H9 (cell line): ENCODE measurements at regions not wholly inside any gene's neighbourhood (a gene's known extent, or its start where the extent isn't known, plus 50 kb on each side); places are given as distances from the start of the nearest gene placed in this dataset.

Experiments
- DNase-seq: peaks from one replicate; pipeline ENCODE4 v3.0.0-alpha.2; 2017
- H2AFZ ChIP-seq: one replicate; pipeline ENCODE4 v1.6.1; 2013; ENCODE audit warnings: mild to moderate bottlenecking, low read length, control low read depth, moderate library complexity
- H2AK5ac ChIP-seq: 2 replicates; pipeline ENCODE4 v1.6.1; 2013; ENCODE audit warnings: low read length, control low read depth, mixed read lengths; ENCODE audit not compliant: insufficient read length
- H2BK120ac ChIP-seq: one replicate; pipeline ENCODE4 v1.6.1; 2013; ENCODE audit warnings: low read depth, mild to moderate bottlenecking, low read length, control low read depth, inconsistent platforms; ENCODE audit not compliant: poor library complexity, severe bottlenecking
- H2BK12ac ChIP-seq: 2 replicates; pipeline ENCODE4 v1.6.1; 2013; ENCODE audit warnings: low read length, control low read depth, mixed read lengths, low read depth; ENCODE audit not compliant: insufficient read length
- H2BK15ac ChIP-seq: 2 replicates; pipeline ENCODE4 v1.6.1; 2013; ENCODE audit warnings: low read depth, low read length, control low read depth
- H2BK20ac ChIP-seq: one replicate; pipeline ENCODE4 v1.6.1; 2013; ENCODE audit warnings: low read depth, mild to moderate bottlenecking, low read length, control low read depth, inconsistent platforms; ENCODE audit not compliant: poor library complexity, severe bottlenecking
- H2BK5ac ChIP-seq: 2 replicates; pipeline ENCODE4 v1.6.1; 2013; ENCODE audit warnings: low read length, control low read depth, mixed read lengths; ENCODE audit not compliant: insufficient read length
- H3K14ac ChIP-seq: 2 replicates; pipeline ENCODE4 v1.6.1; 2013; ENCODE audit warnings: low read length, control low read depth; ENCODE audit not compliant: insufficient read depth
- H3K18ac ChIP-seq: 2 replicates; pipeline ENCODE4 v1.6.1; 2013; ENCODE audit warnings: low read depth, mild to moderate bottlenecking, mixed read lengths, low read length, control low read depth; ENCODE audit not compliant: insufficient read length
- H3K23ac ChIP-seq: 2 replicates; pipeline ENCODE4 v1.6.1; 2013; ENCODE audit warnings: low read length, control low read depth, mixed read lengths, low read depth; ENCODE audit not compliant: insufficient read length
- H3K23me2 ChIP-seq: 2 replicates; pipeline ENCODE4 v1.6.1; 2013; ENCODE audit warnings: low read depth, mild to moderate bottlenecking, mixed read lengths, low read length, control low read depth; ENCODE audit not compliant: insufficient read length, poor library complexity, severe bottlenecking
- H3K27ac ChIP-seq: 2 replicates; pipeline ENCODE4 v1.5.1; 2013; ENCODE audit warnings: low read length, control low read depth, mixed read lengths, low read depth; ENCODE audit not compliant: insufficient read length
- H3K27me3 ChIP-seq: 2 replicates; pipeline ENCODE4 v1.6.1; 2013; ENCODE audit warnings: low read length, control low read depth, inconsistent platforms; ENCODE audit not compliant: insufficient read depth
- H3K4ac ChIP-seq: 2 replicates; pipeline ENCODE4 v1.6.1; 2013; ENCODE audit warnings: low read depth, mild to moderate bottlenecking, control low read depth, inconsistent platforms, low read length, moderate library complexity
- H3K4me1 ChIP-seq: 2 replicates; pipeline ENCODE4 v1.6.1; 2013; ENCODE audit warnings: low read length, control low read depth, inconsistent platforms; ENCODE audit not compliant: insufficient read depth
- H3K4me2 ChIP-seq: 2 replicates; pipeline ENCODE4 v1.6.1; 2013; ENCODE audit warnings: low read length, control low read depth, mixed read lengths; ENCODE audit not compliant: insufficient read length, insufficient read depth
- H3K56ac ChIP-seq: 2 replicates; pipeline ENCODE4 v1.6.1; 2013; ENCODE audit warnings: low read depth, mild to moderate bottlenecking, mixed read lengths, low read length, control low read depth; ENCODE audit not compliant: insufficient read length
- H3K79me1 ChIP-seq: 2 replicates; pipeline ENCODE4 v1.6.1; 2013; ENCODE audit warnings: low read depth, mild to moderate bottlenecking, moderate library complexity, low read length, control low read depth, inconsistent platforms; ENCODE audit not compliant: insufficient read depth, poor library complexity, severe bottlenecking
- H3K79me2 ChIP-seq: 2 replicates; pipeline ENCODE4 v1.6.1; 2013; ENCODE audit warnings: low read length, control low read depth, inconsistent platforms; ENCODE audit not compliant: insufficient read depth
- H3K9ac ChIP-seq: 2 replicates; pipeline ENCODE4 v1.6.1; 2013; ENCODE audit warnings: low read length, control low read depth, mixed read lengths; ENCODE audit not compliant: insufficient read length; ENCODE audit errors: extremely low read depth
- H3K9me3 ChIP-seq: one replicate; pipeline ENCODE4 v1.6.1; 2013; ENCODE audit warnings: low read depth, low read length, inconsistent platforms; ENCODE audit not compliant: control insufficient read depth
- H3T11ph ChIP-seq: one replicate; pipeline ENCODE4 v1.6.1; 2013; ENCODE audit warnings: mild to moderate bottlenecking, low read length, control low read depth, inconsistent platforms
- H4K20me1 ChIP-seq: one replicate; pipeline ENCODE4 v1.6.1; 2013; ENCODE audit not compliant: control insufficient read depth, insufficient read length, insufficient read depth
- H4K5ac ChIP-seq: 2 replicates; pipeline ENCODE4 v1.6.1; 2013; ENCODE audit warnings: low read depth, mild to moderate bottlenecking, mixed read lengths, low read length, control low read depth; ENCODE audit not compliant: insufficient read length
- H4K8ac ChIP-seq: replicated peaks from 2 replicates; pipeline ENCODE4 v1.6.1; 2013; ENCODE audit warnings: low read length, control low read depth, mixed read lengths, low read depth; ENCODE audit not compliant: insufficient read length
- H4K91ac ChIP-seq: 2 replicates; pipeline ENCODE4 v1.6.1; 2013; ENCODE audit warnings: low read depth, mild to moderate bottlenecking, moderate library complexity, mixed read lengths, low read length, control low read depth; ENCODE audit not compliant: insufficient read length
- H3K27ac Mint-ChIP-seq, 3 experiments: 2 replicates in 2 of 3; 3 replicates in 1 of 3; pipeline ENCODE4 v1.8.0; 2020 to 2021; ENCODE audit warnings: mixed read lengths in 3 of 3, mild to moderate bottlenecking in 1 of 3, moderate library complexity in 1 of 3
- H3K27me3 Mint-ChIP-seq: 2 replicates; pipeline ENCODE4 v1.8.0; 2021; ENCODE audit warnings: low read depth, mild to moderate bottlenecking, moderate library complexity, mixed read lengths
- H3K36me3 Mint-ChIP-seq, 3 experiments: 2 replicates in 2 of 3; 3 replicates in 1 of 3; pipeline ENCODE4 v1.8.0; 2020 to 2021; ENCODE audit warnings: low read depth in 3 of 3, mixed read lengths in 3 of 3; ENCODE audit not compliant: insufficient read depth in 1 of 3
- H3K4me1 Mint-ChIP-seq, 2 experiments: 2 replicates each; pipeline ENCODE4 v1.8.0; 2020; ENCODE audit warnings: mixed read lengths in 2 of 2
- H3K4me3 Mint-ChIP-seq, 2 experiments: 2 replicates in 1 of 2; 3 replicates in 1 of 2; pipeline ENCODE4 v1.8.0; 2020 to 2021; ENCODE audit warnings: mild to moderate bottlenecking in 2 of 2, mixed read lengths in 2 of 2, moderate library complexity in 1 of 2
- H3K9me3 Mint-ChIP-seq, 2 experiments: 2 replicates in 1 of 2; 3 replicates in 1 of 2; pipeline ENCODE4 v1.8.0; 2020; ENCODE audit warnings: mild to moderate bottlenecking in 2 of 2, mixed read lengths in 2 of 2, moderate library complexity in 1 of 2
- WGBS: extraction: QIAGEN DNeasy Blood & Tissue Kit; methylation state at CpG from one replicate; pipeline ENCODE4 v1.1.7; 2013; ENCODE audit warnings: missing lambda C conversion rate, low lambda C conversion rate, mixed read lengths; ENCODE audit not compliant: insufficient read length; ENCODE audit errors: extremely low coverage; 5-methylcytosine and 5-hydroxymethylcytosine counted together
- TF ChIP-seq, protein P1 (sequence below): fragments of 200-600 bp; sonication (generic); conservative IDR thresholded peaks from 3 replicates; pipeline ENCODE4 v1.8.0; 2021; ENCODE audit warnings: antibody characterized with exemption, mild to moderate bottlenecking

DNA sequence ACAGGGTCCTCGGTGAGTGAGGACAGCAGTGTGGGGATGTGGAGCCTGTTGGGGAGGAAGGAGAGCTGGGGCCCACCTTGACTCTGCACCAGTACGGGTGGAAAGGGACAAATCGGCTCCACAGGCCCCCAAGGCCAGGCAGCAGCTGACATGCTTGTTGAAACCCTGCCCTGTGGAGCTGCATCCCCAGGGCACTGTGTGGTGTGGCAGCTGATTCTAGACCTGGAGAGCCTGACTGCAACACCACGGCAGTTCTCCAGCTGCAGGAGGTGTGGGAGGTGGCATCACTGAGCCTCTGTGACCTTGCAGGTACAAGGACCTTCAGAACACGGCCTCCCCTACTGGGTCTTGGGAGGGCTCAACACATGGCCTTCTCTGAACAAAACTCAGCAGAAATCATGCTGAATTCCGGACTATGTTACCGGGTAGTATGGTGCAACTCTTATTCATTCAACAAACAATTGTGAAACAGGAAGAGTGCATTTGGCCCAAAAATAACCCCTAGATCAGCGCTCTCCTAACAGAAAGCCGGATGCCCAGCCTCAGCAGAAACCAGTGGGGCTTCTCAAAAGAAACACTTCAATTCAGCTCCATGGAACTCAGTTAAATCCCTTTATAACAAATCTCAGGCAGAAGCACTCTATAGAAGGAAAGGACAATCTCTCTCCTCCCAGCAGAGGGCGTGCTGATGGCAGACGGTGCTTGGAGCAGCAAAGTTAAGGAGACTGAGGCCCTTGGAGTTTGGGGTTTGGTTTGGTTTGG, 104.4 kb upstream of the SALL3 start:
- H3K14ac ChIP-seq = no peak overlapping the region
- no peak overlapping the region for H3K27ac Mint-ChIP-seq
- H2BK12ac ChIP-seq = no peak overlapping the region
- peaks cover 8% of the 10 kb centered on the region; the same call in 1 of the 2 replicates for H3K4me1 ChIP-seq
- no peak overlapping the region for H2AK5ac ChIP-seq
- no peak overlapping the region for H3K4me2 ChIP-seq
- no peak overlapping the region for H4K8ac ChIP-seq
- no peak overlapping the region for H2BK5ac ChIP-seq
- no peaks in the 10 kb centered on the region for H3K27me3 ChIP-seq
- H3K23ac ChIP-seq = no peak overlapping the region
- no CpG with 5 or more reads among the region's 11 CpGs for WGBS
- no peak overlapping the region for H2BK15ac ChIP-seq
- H3K36me3 Mint-ChIP-seq = no peaks in the 10 kb centered on the region; a peak in 1 of 7 replicates
- H2AFZ ChIP-seq = no peak overlapping the region
- no peaks in the 10 kb centered on the region for H3K79me2 ChIP-seq
- peak; percentile 64 for DNase-seq
- no peak overlapping the region for H3K9ac ChIP-seq
- no peak overlapping the region for H3K27ac ChIP-seq
- no peaks in the 10 kb centered on the region for H3K9me3 ChIP-seq
- no peak overlapping the region for H3K18ac ChIP-seq
- no peaks in the 10 kb centered on the region for H3K79me1 ChIP-seq
- no peak overlapping the region for H3T11ph ChIP-seq
- no peak overlapping the region for H3K4ac ChIP-seq
- H3K56ac ChIP-seq = no peak overlapping the region
- H4K20me1 ChIP-seq = no peaks in the 10 kb centered on the region
- no peak overlapping the region for H2BK120ac ChIP-seq
- H3K4me1 Mint-ChIP-seq = peaks cover 9 to 18% of the 10 kb centered on the region in 2 experiments
- no peak overlapping the region for H2BK20ac ChIP-seq
- peaks cover 10% of the 10 kb centered on the region for H3K27me3 Mint-ChIP-seq
- no peaks in the 10 kb centered on the region; a peak in 1 of 5 replicates for H3K9me3 Mint-ChIP-seq
- H4K91ac ChIP-seq = no peak overlapping the region
- H4K5ac ChIP-seq = no peak overlapping the region
- H3K4me3 Mint-ChIP-seq = no peak overlapping the region
- no peaks in the 10 kb centered on the region for H3K23me2 ChIP-seq
- TF ChIP-seq, protein P1, sequence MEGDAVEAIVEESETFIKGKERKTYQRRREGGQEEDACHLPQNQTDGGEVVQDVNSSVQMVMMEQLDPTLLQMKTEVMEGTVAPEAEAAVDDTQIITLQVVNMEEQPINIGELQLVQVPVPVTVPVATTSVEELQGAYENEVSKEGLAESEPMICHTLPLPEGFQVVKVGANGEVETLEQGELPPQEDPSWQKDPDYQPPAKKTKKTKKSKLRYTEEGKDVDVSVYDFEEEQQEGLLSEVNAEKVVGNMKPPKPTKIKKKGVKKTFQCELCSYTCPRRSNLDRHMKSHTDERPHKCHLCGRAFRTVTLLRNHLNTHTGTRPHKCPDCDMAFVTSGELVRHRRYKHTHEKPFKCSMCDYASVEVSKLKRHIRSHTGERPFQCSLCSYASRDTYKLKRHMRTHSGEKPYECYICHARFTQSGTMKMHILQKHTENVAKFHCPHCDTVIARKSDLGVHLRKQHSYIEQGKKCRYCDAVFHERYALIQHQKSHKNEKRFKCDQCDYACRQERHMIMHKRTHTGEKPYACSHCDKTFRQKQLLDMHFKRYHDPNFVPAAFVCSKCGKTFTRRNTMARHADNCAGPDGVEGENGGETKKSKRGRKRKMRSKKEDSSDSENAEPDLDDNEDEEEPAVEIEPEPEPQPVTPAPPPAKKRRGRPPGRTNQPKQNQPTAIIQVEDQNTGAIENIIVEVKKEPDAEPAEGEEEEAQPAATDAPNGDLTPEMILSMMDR = peak; percentile 78
